RCC 7860 (cell line): ENCODE measurements at regions not wholly inside any gene's neighbourhood (a gene's known extent, or its start where the extent isn't known, plus 50 kb on each side); places are given as distances from the start of the nearest gene placed in this dataset.

Experiments used
- DNase-seq: peaks from one replicate; pipeline ENCODE4 v3.0.0-alpha.2; 2015; ENCODE audit warnings: low spot score
- FAIRE-seq: peaks from 2 replicates; lab custom pipeline; 2012; peaks lifted over from hg19 to GRCh38; lab: Jason Lieb, UNC

DNA sequence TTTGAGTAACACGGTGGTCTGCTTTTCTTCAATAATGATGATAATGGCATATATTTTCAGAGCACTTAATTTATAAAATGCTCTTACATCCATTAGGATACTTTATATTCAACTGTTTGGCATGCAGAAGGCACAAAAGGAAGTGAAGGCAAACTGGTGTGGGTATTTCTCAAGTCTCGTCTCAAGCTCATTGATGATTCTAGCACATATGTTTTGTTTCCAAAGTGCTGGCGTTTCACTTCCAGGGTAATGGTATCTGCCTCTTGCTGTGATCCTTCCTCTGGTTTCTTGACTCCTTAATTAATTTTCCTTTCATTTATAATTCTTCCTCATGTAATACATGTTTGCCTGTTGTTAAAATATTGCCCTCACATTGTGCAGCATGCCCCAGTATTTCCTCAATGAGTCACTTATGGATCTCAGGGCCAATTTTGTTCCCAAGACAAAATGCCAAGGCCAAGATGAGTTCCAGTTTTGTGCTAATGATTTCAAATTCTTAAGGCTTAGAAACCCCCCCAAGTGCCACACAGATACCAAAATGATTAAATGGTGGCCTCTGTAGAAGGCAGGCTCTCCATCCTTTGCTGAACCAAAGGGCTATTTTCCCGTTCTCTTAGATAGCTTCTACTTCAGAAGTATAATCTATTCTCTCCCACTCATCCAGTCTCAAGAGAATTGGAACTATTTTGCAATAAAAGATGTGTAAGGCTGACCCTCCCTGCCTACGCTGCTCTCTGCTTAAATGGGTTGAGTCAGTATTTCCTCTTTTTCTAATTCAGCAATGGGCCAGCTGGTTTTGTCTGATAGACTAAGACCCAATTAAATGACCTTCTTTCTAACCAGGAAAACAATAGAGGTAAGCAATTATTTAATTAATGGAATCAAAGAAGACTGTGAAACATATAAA is 171.2 kb downstream of the ZNF365 start:
- FAIRE-seq (no peak), DNase-seq (no peak)

DNA sequence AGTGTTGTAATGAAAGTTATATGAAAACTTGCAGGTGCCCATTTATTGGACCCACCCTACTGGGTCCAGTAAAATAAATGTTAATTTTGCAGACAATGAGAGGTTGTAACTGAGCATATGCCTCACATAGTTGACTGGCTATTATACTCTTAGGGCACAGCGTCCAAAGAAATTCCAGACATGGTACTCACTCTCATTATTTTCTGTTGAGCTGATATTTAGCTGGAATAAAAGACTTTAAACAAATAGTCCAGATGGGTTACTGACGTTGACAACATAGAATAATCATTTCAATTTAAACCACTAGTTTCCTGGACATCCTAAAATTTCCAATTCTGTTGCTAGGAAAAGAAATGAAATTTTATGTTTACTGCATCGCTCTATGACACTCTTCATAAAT is 174.5 kb downstream of the ZNF365 start:
- no peak for DNase-seq
- FAIRE-seq = no peak

- no peak for DNase-seq
- FAIRE-seq = no peak
Measured at GRCh38 chr10:62550173-62550572, 176.0 kb downstream of the ZNF365 start.

DNA sequence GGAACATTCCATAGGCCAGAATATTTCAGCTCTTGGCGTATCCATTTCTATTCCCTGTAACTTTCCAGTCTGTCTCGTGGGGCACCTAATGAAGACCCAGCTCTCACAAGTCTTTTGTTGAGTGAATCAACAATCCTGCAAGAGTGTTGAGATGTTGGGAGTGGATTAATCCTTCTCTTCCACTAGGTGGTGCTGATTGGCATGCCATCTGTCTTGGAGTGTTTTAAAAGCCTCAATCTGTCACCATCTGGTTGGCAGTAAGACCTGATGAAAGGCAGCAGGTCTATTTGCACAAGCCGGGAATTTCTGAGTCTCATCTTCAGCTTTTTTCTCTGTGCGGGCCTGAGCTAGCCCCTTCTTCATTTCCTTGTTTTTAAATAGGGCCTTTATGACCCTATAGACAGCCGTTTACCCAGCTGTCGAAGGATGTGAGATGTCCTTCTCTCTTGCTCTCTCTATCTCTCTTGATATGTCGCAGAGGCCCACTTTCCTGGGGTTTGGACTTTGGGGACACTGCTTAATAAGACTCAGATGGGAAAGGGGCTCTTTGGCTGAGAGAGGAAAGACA is 180.5 kb downstream of the ZNF365 start:
- FAIRE-seq (peak; percentile 46), DNase-seq (peak; percentile 43)

DNA sequence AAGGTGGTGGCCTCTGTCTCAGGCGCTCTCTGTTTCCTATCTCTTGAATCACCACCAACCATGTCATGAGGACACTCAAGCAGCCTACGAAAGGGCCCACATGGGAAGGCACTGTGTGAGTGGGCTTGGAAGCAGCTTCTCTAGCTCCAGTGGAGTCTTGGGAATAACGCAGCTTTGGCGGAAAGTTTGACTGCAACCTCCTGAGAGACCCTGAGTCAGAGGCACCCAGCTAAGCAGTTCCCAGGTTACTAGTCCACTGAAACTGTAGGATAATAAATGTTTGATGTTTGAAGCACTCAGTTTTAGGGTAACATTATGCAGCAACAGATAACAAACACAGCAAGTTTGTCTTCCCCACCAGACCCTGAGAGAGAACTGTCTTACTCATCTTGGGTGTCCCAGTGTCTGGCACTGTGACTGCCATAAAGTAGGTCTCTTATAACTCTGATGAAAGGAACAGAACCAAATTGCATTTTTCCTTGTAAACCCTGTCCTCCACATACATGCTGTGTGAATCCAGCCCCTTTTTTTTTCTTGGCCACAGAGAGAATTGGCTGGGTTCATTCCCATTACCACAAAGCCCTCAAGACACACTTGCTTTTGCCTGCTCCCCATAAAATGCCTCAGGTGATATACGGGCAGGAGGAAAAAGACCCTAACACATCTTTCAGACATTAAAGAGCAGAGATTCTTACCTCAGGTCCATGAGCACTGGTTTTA is 185.5 kb downstream of the ZNF365 start:
- DNase-seq (no peak), FAIRE-seq (no peak)

- no peak for FAIRE-seq
- no peak for DNase-seq
Measured at GRCh38 chr10:62560201-62560819, 186.1 kb downstream of the ZNF365 start.

- DNase-seq (no peak), FAIRE-seq (no peak)
Measured at GRCh38 chr10:62561151-62561550, 187.0 kb downstream of the ZNF365 start.

DNA sequence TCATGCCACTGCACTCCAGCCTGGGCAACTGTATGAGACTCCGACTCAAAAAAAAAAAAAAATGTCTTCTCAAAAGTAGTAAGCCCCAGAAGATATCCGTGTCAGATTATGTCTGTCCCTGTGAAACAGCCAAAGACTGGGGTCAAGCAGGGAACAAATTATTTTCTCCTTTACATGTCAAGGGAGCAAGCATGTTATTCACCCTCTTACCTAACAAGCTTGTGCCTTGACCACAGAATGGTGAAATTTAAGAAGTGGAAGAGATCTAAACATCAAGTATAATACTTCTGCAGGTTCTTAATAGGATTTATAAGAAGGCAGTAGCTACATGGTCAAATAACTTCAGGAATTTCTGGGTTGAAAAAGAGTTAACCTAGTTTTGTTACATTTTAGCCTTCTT is 187.9 kb downstream of the ZNF365 start:
- no peak for FAIRE-seq
- DNase-seq = no peak

DNA sequence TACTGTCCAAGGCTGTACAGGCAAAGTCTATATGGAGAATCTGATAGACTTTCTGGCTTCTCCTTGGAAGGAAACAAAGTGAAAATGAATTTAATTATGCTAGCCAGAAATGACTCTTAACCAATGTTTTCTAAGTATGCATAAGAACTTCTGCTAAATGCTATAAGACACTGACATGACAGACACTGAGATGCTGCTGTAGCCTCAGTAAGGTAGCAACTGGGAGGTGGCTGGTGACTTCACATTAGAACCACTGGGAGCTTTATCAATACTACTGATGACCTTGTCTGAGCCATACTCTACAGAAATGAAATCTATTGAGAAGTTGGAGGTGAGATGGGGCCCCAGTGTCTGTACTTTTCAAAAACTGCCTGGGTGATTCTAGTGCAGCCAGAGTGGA is 188.6 kb downstream of the ZNF365 start:
- FAIRE-seq = no peak

GRCh38 chr10:62573929-62574328 is 199.8 kb downstream of the ZNF365 start:
- FAIRE-seq (no peak), DNase-seq (no peak)

More for the DNA sequence above, 188.6 kb downstream of the ZNF365 start:
- DNase-seq = no peak

DNA sequence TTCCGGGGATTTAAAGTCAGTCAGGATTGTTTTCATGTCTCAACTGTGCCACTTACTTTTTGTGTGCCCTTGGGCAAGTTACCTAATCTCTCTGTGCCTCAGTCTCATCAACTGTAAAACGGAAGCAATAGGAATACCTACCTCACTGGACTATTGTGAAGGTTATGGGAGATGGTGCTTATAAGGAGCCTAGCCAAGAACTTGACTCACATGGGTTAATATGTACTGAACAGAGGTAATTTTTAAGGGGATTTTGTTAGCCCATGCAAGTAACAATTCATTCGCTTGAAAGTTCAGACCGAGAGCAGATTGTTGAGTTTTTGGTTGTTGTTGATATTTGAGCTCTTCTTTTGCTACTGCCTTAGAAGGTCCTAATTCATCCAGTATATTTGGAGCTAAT is 202.9 kb downstream of the ZNF365 start:
- FAIRE-seq (no peak), DNase-seq (peak; percentile 51)

GRCh38 chr10:62577666-62578291 is 203.6 kb downstream of the ZNF365 start:
- DNase-seq (peak; percentile 82), FAIRE-seq (peak; percentile 84)

GRCh38 chr10:62578301-62578700 is 204.1 kb downstream of the ZNF365 start:
- FAIRE-seq = no peak

GRCh38 chr10:62578916-62579315 is 204.7 kb downstream of the ZNF365 start:
- FAIRE-seq = no peak
- no peak for DNase-seq

More at GRCh38 chr10:62578301-62578700, 204.1 kb downstream of the ZNF365 start:
- DNase-seq = no peak

GRCh38 chr10:62580396-62580795 is 206.2 kb downstream of the ZNF365 start:
- FAIRE-seq = no peak
- DNase-seq = peak; percentile 59

- FAIRE-seq (no peak), DNase-seq (peak; percentile 24)
Measured at GRCh38 chr10:62581351-62581750, 207.2 kb downstream of the ZNF365 start.

DNA sequence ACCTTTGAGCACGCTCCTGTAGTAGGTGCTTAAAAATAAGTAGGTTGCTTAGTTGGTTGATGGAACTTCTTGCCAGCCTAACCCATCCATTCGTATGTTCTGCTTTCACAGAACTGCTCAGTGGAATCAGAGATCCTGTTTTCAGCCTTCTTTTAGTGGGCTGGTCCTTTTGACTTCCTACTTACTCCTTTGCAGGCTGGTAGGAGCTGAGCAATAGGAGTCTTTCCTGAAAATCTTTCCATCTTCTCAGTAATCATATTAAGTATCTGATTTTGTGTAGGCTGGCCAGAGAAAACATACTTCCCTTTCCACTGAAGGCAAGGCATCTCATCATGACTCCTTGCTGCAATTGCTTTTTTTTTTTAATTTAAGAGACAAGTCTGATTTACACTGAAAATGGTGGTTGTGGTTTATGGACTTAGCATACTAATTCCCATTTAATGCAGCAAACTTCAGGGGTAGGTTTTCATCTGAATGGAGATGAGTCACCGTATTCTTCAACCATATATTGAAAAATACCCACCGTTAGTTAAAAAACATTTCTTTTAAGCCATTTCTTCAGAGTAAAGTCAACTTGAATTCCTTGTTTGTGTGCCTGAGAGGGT is 208.0 kb downstream of the ZNF365 start:
- DNase-seq (peak; percentile 44), FAIRE-seq (peak; percentile 73)

DNA sequence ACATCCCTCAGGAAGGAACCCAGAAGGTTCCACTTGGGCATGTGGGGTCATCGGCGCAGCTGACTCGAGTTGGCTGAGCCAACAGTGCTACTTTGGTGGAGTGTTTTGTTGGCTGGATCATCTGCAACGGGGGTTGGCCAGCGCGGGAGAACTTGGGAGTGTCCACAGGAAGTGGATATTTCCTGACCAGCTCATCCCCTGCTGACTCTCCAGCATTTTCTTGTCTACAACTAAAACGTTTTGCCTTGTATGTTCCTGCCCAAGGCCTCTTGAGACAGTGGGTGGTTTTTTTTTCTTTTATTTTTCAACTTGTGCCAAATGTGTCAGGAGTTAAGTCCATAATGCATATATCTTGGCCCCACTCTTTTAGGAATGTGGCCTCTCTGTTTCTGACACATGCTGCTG is 208.6 kb downstream of the ZNF365 start:
- DNase-seq = peak; percentile 83
- peak; percentile 80 for FAIRE-seq

DNA sequence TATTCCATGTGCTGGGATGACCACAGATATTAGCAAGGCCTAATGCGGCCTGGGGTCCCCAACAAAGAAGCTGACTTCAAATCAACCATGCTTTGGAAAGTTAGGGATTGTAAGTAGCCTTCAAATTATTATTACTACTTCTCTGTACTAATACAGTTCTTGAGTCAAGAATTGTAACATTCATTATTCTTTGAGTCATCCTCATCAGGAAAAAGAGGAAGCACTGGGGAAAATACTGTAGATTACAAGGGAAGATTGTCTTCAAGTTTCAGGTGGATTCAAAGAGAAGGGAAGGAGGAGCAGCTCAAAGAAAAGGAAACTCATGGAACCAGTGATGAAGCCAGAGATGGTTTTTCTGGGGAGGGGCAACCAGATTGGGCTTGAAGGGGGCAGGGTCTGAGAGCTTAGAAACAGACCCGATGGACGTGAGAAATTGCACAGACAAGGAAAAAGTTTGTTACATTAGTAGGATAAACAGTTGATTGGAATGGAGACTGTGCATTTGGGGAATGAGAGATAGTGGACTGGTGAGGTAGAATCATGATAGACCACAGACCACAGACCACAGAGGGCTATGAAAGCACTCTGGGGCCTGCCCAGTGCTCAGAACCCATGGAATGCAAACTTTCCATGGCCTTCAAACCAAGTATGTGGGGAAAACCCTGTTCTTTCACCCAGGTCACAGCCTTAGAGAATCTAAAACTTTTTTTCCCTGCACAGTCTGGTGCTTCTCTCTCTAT is 209.9 kb downstream of the ZNF365 start:
- DNase-seq = peak; percentile 96

DNA sequence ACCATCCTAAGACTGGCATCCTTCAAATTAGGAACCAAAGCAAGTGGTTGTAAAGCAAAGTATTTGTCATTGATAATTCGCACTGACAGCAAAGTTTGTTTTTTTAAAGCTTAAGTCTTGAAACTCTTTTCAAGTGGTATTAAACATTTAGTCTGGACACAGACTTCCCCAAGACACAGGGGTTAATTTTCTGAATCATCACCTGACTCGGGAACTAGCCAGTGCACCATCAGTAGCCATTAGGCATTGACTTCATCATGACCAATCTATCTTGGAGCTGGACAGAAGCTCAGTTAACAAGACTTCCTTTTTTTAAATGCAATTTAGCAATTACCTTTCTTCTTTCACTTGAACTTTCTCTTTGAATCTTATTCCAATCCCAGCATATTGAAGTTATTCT is 210.6 kb downstream of the ZNF365 start:
- no peak for FAIRE-seq
- peak; percentile 41 for DNase-seq

More for the DNA sequence above, 209.9 kb downstream of the ZNF365 start:
- FAIRE-seq = peak; percentile 99
